ENCODE measurements at regions not wholly inside any gene's neighbourhood (a gene's known extent, or its start where the extent isn't known, plus 50 kb on each side); places are given as distances from the start of the nearest gene placed in this dataset.

DNA sequence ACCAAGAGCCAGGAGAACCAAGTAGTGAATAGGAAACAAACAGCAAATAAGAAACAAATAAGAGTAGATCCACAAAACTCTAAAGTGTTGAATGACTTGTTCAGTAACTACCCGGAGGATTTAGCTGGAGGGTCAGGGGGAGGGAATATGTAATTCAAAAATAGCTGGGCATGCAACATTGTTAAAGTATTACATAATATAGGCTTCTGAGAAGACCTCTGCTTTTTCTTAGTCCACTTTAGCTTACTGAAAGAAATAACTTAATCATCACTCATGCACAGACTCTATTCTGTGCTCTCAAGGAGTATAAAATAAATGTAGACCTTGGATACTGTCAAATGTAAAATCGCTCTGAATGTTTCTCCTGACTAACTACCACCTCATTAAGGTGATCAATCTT, 183.2 kb upstream of the POU5F2 start:
- TF ChIP-seq, protein P1, sequence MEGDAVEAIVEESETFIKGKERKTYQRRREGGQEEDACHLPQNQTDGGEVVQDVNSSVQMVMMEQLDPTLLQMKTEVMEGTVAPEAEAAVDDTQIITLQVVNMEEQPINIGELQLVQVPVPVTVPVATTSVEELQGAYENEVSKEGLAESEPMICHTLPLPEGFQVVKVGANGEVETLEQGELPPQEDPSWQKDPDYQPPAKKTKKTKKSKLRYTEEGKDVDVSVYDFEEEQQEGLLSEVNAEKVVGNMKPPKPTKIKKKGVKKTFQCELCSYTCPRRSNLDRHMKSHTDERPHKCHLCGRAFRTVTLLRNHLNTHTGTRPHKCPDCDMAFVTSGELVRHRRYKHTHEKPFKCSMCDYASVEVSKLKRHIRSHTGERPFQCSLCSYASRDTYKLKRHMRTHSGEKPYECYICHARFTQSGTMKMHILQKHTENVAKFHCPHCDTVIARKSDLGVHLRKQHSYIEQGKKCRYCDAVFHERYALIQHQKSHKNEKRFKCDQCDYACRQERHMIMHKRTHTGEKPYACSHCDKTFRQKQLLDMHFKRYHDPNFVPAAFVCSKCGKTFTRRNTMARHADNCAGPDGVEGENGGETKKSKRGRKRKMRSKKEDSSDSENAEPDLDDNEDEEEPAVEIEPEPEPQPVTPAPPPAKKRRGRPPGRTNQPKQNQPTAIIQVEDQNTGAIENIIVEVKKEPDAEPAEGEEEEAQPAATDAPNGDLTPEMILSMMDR (IDR thresholded peaks at IDR 0.05; ENCODE audit: borderline replicate concordance, extremely low read depth, low read length, poor library complexity, severe bottlenecking), result no peak
- TF ChIP-seq EZH2 (IDR thresholded peaks at IDR 0.05; ENCODE audit: borderline replicate concordance, low read depth, low read length, severe bottlenecking), result no peak
